H9 (cell line): ENCODE measurements at regions not wholly inside any gene's neighbourhood (a gene's known extent, or its start where the extent isn't known, plus 50 kb on each side); places are given as distances from the start of the nearest gene placed in this dataset.

ENCODE experiments used
- DNase-seq: peaks from one replicate; pipeline ENCODE4 v3.0.0-alpha.2; 2017
- H2AFZ ChIP-seq: one replicate; pipeline ENCODE4 v1.6.1; 2013; ENCODE audit warnings: mild to moderate bottlenecking, low read length, control low read depth, moderate library complexity
- H2AK5ac ChIP-seq: 2 replicates; pipeline ENCODE4 v1.6.1; 2013; ENCODE audit warnings: low read length, control low read depth, mixed read lengths; ENCODE audit not compliant: insufficient read length
- H2BK120ac ChIP-seq: one replicate; pipeline ENCODE4 v1.6.1; 2013; ENCODE audit warnings: low read depth, mild to moderate bottlenecking, low read length, control low read depth, inconsistent platforms; ENCODE audit not compliant: poor library complexity, severe bottlenecking
- H2BK12ac ChIP-seq: 2 replicates; pipeline ENCODE4 v1.6.1; 2013; ENCODE audit warnings: low read length, control low read depth, mixed read lengths, low read depth; ENCODE audit not compliant: insufficient read length
- H2BK15ac ChIP-seq: 2 replicates; pipeline ENCODE4 v1.6.1; 2013; ENCODE audit warnings: low read depth, low read length, control low read depth
- H2BK20ac ChIP-seq: one replicate; pipeline ENCODE4 v1.6.1; 2013; ENCODE audit warnings: low read depth, mild to moderate bottlenecking, low read length, control low read depth, inconsistent platforms; ENCODE audit not compliant: poor library complexity, severe bottlenecking
- H2BK5ac ChIP-seq: 2 replicates; pipeline ENCODE4 v1.6.1; 2013; ENCODE audit warnings: low read length, control low read depth, mixed read lengths; ENCODE audit not compliant: insufficient read length
- H3K14ac ChIP-seq: 2 replicates; pipeline ENCODE4 v1.6.1; 2013; ENCODE audit warnings: low read length, control low read depth; ENCODE audit not compliant: insufficient read depth
- H3K18ac ChIP-seq: 2 replicates; pipeline ENCODE4 v1.6.1; 2013; ENCODE audit warnings: low read depth, mild to moderate bottlenecking, mixed read lengths, low read length, control low read depth; ENCODE audit not compliant: insufficient read length
- H3K23ac ChIP-seq: 2 replicates; pipeline ENCODE4 v1.6.1; 2013; ENCODE audit warnings: low read length, control low read depth, mixed read lengths, low read depth; ENCODE audit not compliant: insufficient read length
- H3K23me2 ChIP-seq: 2 replicates; pipeline ENCODE4 v1.6.1; 2013; ENCODE audit warnings: low read depth, mild to moderate bottlenecking, mixed read lengths, low read length, control low read depth; ENCODE audit not compliant: insufficient read length, poor library complexity, severe bottlenecking
- H3K27ac ChIP-seq: 2 replicates; pipeline ENCODE4 v1.5.1; 2013; ENCODE audit warnings: low read length, control low read depth, mixed read lengths, low read depth; ENCODE audit not compliant: insufficient read length
- H3K27me3 ChIP-seq: 2 replicates; pipeline ENCODE4 v1.6.1; 2013; ENCODE audit warnings: low read length, control low read depth, inconsistent platforms; ENCODE audit not compliant: insufficient read depth
- H3K4ac ChIP-seq: 2 replicates; pipeline ENCODE4 v1.6.1; 2013; ENCODE audit warnings: low read depth, mild to moderate bottlenecking, control low read depth, inconsistent platforms, low read length, moderate library complexity
- H3K4me1 ChIP-seq: 2 replicates; pipeline ENCODE4 v1.6.1; 2013; ENCODE audit warnings: low read length, control low read depth, inconsistent platforms; ENCODE audit not compliant: insufficient read depth
- H3K4me2 ChIP-seq: 2 replicates; pipeline ENCODE4 v1.6.1; 2013; ENCODE audit warnings: low read length, control low read depth, mixed read lengths; ENCODE audit not compliant: insufficient read length, insufficient read depth
- H3K56ac ChIP-seq: 2 replicates; pipeline ENCODE4 v1.6.1; 2013; ENCODE audit warnings: low read depth, mild to moderate bottlenecking, mixed read lengths, low read length, control low read depth; ENCODE audit not compliant: insufficient read length
- H3K79me1 ChIP-seq: 2 replicates; pipeline ENCODE4 v1.6.1; 2013; ENCODE audit warnings: low read depth, mild to moderate bottlenecking, moderate library complexity, low read length, control low read depth, inconsistent platforms; ENCODE audit not compliant: insufficient read depth, poor library complexity, severe bottlenecking
- H3K79me2 ChIP-seq: 2 replicates; pipeline ENCODE4 v1.6.1; 2013; ENCODE audit warnings: low read length, control low read depth, inconsistent platforms; ENCODE audit not compliant: insufficient read depth
- H3K9ac ChIP-seq: 2 replicates; pipeline ENCODE4 v1.6.1; 2013; ENCODE audit warnings: low read length, control low read depth, mixed read lengths; ENCODE audit not compliant: insufficient read length; ENCODE audit errors: extremely low read depth
- H3K9me3 ChIP-seq: one replicate; pipeline ENCODE4 v1.6.1; 2013; ENCODE audit warnings: low read depth, low read length, inconsistent platforms; ENCODE audit not compliant: control insufficient read depth
- H3T11ph ChIP-seq: one replicate; pipeline ENCODE4 v1.6.1; 2013; ENCODE audit warnings: mild to moderate bottlenecking, low read length, control low read depth, inconsistent platforms
- H4K20me1 ChIP-seq: one replicate; pipeline ENCODE4 v1.6.1; 2013; ENCODE audit not compliant: control insufficient read depth, insufficient read length, insufficient read depth
- H4K5ac ChIP-seq: 2 replicates; pipeline ENCODE4 v1.6.1; 2013; ENCODE audit warnings: low read depth, mild to moderate bottlenecking, mixed read lengths, low read length, control low read depth; ENCODE audit not compliant: insufficient read length
- H4K8ac ChIP-seq: replicated peaks from 2 replicates; pipeline ENCODE4 v1.6.1; 2013; ENCODE audit warnings: low read length, control low read depth, mixed read lengths, low read depth; ENCODE audit not compliant: insufficient read length
- H4K91ac ChIP-seq: 2 replicates; pipeline ENCODE4 v1.6.1; 2013; ENCODE audit warnings: low read depth, mild to moderate bottlenecking, moderate library complexity, mixed read lengths, low read length, control low read depth; ENCODE audit not compliant: insufficient read length
- H3K27ac Mint-ChIP-seq, 3 experiments: 2 replicates in 2 of 3; 3 replicates in 1 of 3; pipeline ENCODE4 v1.8.0; 2020 to 2021; ENCODE audit warnings: mixed read lengths in 3 of 3, mild to moderate bottlenecking in 1 of 3, moderate library complexity in 1 of 3
- H3K27me3 Mint-ChIP-seq: 2 replicates; pipeline ENCODE4 v1.8.0; 2021; ENCODE audit warnings: low read depth, mild to moderate bottlenecking, moderate library complexity, mixed read lengths
- H3K36me3 Mint-ChIP-seq, 3 experiments: 2 replicates in 2 of 3; 3 replicates in 1 of 3; pipeline ENCODE4 v1.8.0; 2020 to 2021; ENCODE audit warnings: low read depth in 3 of 3, mixed read lengths in 3 of 3; ENCODE audit not compliant: insufficient read depth in 1 of 3
- H3K4me1 Mint-ChIP-seq, 2 experiments: 2 replicates each; pipeline ENCODE4 v1.8.0; 2020; ENCODE audit warnings: mixed read lengths in 2 of 2
- H3K4me3 Mint-ChIP-seq, 2 experiments: 2 replicates in 1 of 2; 3 replicates in 1 of 2; pipeline ENCODE4 v1.8.0; 2020 to 2021; ENCODE audit warnings: mild to moderate bottlenecking in 2 of 2, mixed read lengths in 2 of 2, moderate library complexity in 1 of 2
- H3K9me3 Mint-ChIP-seq, 2 experiments: 2 replicates in 1 of 2; 3 replicates in 1 of 2; pipeline ENCODE4 v1.8.0; 2020; ENCODE audit warnings: mild to moderate bottlenecking in 2 of 2, mixed read lengths in 2 of 2, moderate library complexity in 1 of 2
- WGBS: extraction: QIAGEN DNeasy Blood & Tissue Kit; methylation state at CpG from one replicate; pipeline ENCODE4 v1.1.7; 2013; ENCODE audit warnings: missing lambda C conversion rate, low lambda C conversion rate, mixed read lengths; ENCODE audit not compliant: insufficient read length; ENCODE audit errors: extremely low coverage; 5-methylcytosine and 5-hydroxymethylcytosine counted together
- TF ChIP-seq, protein P1 (sequence below): fragments of 200-600 bp; sonication (generic); conservative IDR thresholded peaks from 3 replicates; pipeline ENCODE4 v1.8.0; 2021; ENCODE audit warnings: antibody characterized with exemption, mild to moderate bottlenecking

- Histone ChIP-seq H3K27ac (no peak overlapping the region), H2AK5ac (no peak overlapping the region)
Measured at GRCh38 chr1:81703391-81703755, 97.4 kb upstream of the ADGRL2 start.

More at GRCh38 chr1:81703391-81703755, 97.4 kb upstream of the ADGRL2 start:
- DNase-seq = no peak
- no peak overlapping the region for H3K4me2 ChIP-seq
- no peak overlapping the region for H3K23ac ChIP-seq
- H3K18ac ChIP-seq = no peak overlapping the region
- no peak overlapping the region for H2BK5ac ChIP-seq
- H3K4me3 Mint-ChIP-seq = no peak overlapping the region; a peak in 1 of 5 replicates
- no peak overlapping the region for H4K5ac ChIP-seq
- no peak overlapping the region for H2BK20ac ChIP-seq
- no peak overlapping the region for H3K56ac ChIP-seq
- no peak overlapping the region for H2BK12ac ChIP-seq
- peaks cover 9% of the 10 kb centered on the region; the same call in 1 of the 2 replicates for H3K4me1 ChIP-seq
- H4K20me1 ChIP-seq = no peaks in the 10 kb centered on the region
- H2BK120ac ChIP-seq = no peak overlapping the region
- no peak overlapping the region for H2AFZ ChIP-seq
- 0 out of 7 replicates have a peak, but pooled peaks cover 0 to 3% (median 0%) of the 10 kb centered on the region in 3 experiments for H3K36me3 Mint-ChIP-seq
- no peaks in the 10 kb centered on the region for H3K23me2 ChIP-seq
- H3K9me3 Mint-ChIP-seq = no peaks in the 10 kb centered on the region; a peak in 1 of 5 replicates
- H2BK15ac ChIP-seq = no peak overlapping the region
- H3K79me2 ChIP-seq = no peaks in the 10 kb centered on the region
- H4K91ac ChIP-seq = no peak overlapping the region
- no peak overlapping the region for H3K9ac ChIP-seq
- no peaks in the 10 kb centered on the region for H3K27me3 ChIP-seq
- no CpG with 5 or more reads among the region's 3 CpGs for WGBS
- no peaks in the 10 kb centered on the region for H3K79me1 ChIP-seq
- H3K4ac ChIP-seq = no peak overlapping the region
- H3K14ac ChIP-seq = no peak overlapping the region
- H3T11ph ChIP-seq = no peak overlapping the region
- peaks cover 38 to 42% of the 10 kb centered on the region in 2 experiments for H3K4me1 Mint-ChIP-seq
- TF ChIP-seq, protein P1, sequence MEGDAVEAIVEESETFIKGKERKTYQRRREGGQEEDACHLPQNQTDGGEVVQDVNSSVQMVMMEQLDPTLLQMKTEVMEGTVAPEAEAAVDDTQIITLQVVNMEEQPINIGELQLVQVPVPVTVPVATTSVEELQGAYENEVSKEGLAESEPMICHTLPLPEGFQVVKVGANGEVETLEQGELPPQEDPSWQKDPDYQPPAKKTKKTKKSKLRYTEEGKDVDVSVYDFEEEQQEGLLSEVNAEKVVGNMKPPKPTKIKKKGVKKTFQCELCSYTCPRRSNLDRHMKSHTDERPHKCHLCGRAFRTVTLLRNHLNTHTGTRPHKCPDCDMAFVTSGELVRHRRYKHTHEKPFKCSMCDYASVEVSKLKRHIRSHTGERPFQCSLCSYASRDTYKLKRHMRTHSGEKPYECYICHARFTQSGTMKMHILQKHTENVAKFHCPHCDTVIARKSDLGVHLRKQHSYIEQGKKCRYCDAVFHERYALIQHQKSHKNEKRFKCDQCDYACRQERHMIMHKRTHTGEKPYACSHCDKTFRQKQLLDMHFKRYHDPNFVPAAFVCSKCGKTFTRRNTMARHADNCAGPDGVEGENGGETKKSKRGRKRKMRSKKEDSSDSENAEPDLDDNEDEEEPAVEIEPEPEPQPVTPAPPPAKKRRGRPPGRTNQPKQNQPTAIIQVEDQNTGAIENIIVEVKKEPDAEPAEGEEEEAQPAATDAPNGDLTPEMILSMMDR = no peak
- peak overlapping the region in 2 of 3 experiments; percentile 0 to 13; a peak in 1 of 7 replicates for H3K27ac Mint-ChIP-seq
- H3K9me3 ChIP-seq = no peaks in the 10 kb centered on the region
- no peak overlapping the region for H4K8ac ChIP-seq
- H3K27me3 Mint-ChIP-seq = no peaks in the 10 kb centered on the region
